ENCODE measurements at regions not wholly inside any gene's neighbourhood (a gene's known extent, or its start where the extent isn't known, plus 50 kb on each side); places are given as distances from the start of the nearest gene placed in this dataset.

DNA sequence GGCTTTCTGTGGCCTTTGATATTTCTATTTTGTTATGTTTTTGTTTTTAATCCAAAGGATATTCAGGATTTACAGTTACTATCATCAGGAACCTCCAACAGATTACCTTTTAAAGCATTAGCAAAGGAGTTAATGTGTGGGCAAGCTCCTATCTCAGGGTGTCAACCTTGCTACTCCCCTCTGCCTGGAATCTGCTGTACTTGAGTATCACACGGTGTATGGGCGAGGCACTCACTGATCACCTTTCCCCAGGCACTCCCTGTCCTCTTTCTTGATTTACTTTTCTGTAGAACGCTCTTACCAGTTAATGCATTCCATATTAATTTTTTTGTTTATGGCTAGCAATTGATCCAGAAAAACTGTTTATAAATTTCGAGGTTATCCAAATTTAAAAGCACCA lies 117.0 kb upstream of the GAS1 start:
- no peak overlapping the region for H3K4me3 Mint-ChIP-seq
- H3K36me3 Mint-ChIP-seq (ENCODE audit: low read depth), result no peaks in the 10 kb centered on the region
- H3K4me1 Mint-ChIP-seq (ENCODE audit: low read depth), result no peaks in the 10 kb centered on the region
- DNase-seq (ENCODE audit: low spot score), result no peak
- no peaks in the 10 kb centered on the region for H3K27me3 Mint-ChIP-seq (ENCODE audit: low read depth)
- H3K27ac Mint-ChIP-seq, result no peak overlapping the region
- H3K9me3 Mint-ChIP-seq, result no peaks in the 10 kb centered on the region

DNA sequence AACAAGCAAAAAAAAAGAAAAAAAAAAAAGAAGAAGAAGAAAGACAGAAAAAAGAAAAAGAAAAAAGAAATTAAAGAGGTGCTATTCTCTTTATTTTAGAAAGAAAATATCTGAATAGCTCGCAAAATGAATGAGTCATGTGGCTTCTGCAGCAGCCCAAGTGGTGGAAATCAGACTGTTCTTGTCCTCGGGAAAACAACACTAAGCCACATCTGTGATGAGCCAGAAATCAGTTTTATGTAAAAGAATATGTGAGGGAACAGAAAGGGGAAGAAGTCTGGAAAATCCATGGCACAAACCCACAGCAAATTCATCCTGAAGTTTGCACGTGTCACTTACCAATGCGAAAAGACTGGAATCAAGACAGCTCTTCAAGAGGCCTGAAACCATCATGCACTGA lies 118.7 kb upstream of the GAS1 start:
- no peaks in the 10 kb centered on the region for H3K9me3 Mint-ChIP-seq
- no peaks in the 10 kb centered on the region for H3K36me3 Mint-ChIP-seq (ENCODE audit: low read depth)
- no peaks in the 10 kb centered on the region for H3K4me1 Mint-ChIP-seq (ENCODE audit: low read depth)
- H3K27me3 Mint-ChIP-seq (ENCODE audit: low read depth), result no peaks in the 10 kb centered on the region
- no peak overlapping the region for H3K4me3 Mint-ChIP-seq
- DNase-seq (ENCODE audit: low spot score), result no peak
- no peak overlapping the region for H3K27ac Mint-ChIP-seq

DNA sequence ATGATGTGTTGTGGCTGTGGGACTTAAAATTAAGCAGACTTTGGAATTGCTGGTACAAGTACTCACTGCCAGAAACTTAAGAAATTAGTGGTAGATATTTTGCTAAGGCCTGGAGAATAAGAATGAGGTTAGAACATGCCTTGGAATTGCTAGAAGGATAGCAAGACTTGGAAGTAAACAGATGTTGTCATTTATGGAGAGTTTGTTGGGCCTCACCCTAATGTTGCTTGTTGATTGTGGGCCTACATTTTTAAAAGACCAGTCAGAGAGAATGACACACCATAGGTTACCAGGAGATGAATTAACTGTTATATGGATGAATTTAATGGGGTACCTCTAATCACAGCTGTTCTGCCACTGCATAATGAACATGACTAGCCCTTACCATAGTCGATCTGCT lies 120.1 kb upstream of the GAS1 start:
- no peak for DNase-seq (ENCODE audit: low spot score)
- H3K27me3 Mint-ChIP-seq (ENCODE audit: low read depth), result no peaks in the 10 kb centered on the region
- H3K4me3 Mint-ChIP-seq, result no peak overlapping the region
- H3K9me3 Mint-ChIP-seq, result no peaks in the 10 kb centered on the region
- H3K27ac Mint-ChIP-seq, result no peak overlapping the region
- H3K36me3 Mint-ChIP-seq (ENCODE audit: low read depth), result no peaks in the 10 kb centered on the region
- H3K4me1 Mint-ChIP-seq (ENCODE audit: low read depth), result no peaks in the 10 kb centered on the region

DNA sequence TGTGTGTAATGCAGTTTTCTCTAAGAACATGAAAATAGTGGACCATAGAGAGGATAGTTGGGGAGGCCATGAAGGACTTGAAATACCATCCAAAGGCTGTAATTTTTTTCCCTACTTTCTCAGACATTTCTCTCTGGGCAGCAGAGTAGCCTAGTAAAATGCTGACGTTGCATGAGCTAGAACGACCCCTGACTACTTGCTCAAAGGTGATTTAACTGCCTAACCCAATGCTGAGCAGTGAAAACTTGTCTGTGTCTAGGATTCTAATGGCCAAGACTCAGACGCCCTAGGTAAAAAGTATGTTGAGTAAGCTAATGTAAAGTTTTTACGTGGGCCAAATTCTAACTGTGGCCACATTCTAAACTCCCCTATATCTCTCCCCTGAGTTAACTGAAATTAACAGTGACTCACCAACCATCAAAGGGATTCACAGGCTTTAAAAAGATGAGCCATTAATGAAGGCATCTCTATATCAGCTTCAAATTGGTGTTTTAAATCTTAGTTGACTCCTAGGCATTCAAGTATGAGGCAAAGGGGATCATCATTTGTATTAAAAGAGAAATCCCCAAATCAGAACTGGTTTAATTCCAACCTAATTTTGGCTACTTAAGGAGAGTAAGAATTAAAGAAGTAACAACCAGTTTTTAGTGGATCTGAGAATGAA lies 121.0 kb upstream of the GAS1 start:
- Mint-ChIP-seq H3K4me1 (ENCODE audit: low read depth) (no peaks in the 10 kb centered on the region), H3K9me3 (no peaks in the 10 kb centered on the region), H3K27ac (no peak overlapping the region), H3K4me3 (no peak overlapping the region), H3K27me3 (ENCODE audit: low read depth) (no peaks in the 10 kb centered on the region), H3K36me3 (ENCODE audit: low read depth) (no peaks in the 10 kb centered on the region)
- no peak for DNase-seq (ENCODE audit: low spot score)

GRCh38 chr9:87069690-87070089 lies 122.4 kb upstream of the GAS1 start:
- H3K27ac Mint-ChIP-seq, result no peak overlapping the region
- H3K4me1 Mint-ChIP-seq (ENCODE audit: low read depth), result no peaks in the 10 kb centered on the region
- no peaks in the 10 kb centered on the region for H3K27me3 Mint-ChIP-seq (ENCODE audit: low read depth)
- DNase-seq (ENCODE audit: low spot score), result no peak
- H3K36me3 Mint-ChIP-seq (ENCODE audit: low read depth), result no peaks in the 10 kb centered on the region
- H3K4me3 Mint-ChIP-seq, result no peak overlapping the region
- H3K9me3 Mint-ChIP-seq, result no peaks in the 10 kb centered on the region

DNA sequence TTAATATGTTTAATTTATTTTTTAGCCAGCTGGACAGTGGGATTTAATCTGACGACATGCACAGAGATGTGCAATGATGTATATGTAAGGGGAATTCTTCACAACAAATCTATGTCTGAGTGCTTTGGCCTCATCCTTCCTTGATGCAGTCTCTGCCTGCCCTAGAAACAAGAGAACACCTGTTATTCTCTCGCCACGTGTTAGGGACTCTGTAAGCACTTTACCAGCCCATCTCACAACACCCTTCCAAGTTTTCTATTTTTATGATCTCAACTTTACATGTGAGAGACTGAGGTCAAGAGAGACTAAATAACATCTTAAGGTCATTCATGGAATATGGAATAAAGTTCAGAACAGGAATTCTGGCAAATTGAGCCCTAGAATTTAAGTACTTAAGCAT lies 123.0 kb upstream of the GAS1 start:
- Mint-ChIP-seq H3K36me3 (ENCODE audit: low read depth) (no peaks in the 10 kb centered on the region), H3K4me3 (no peak overlapping the region), H3K27me3 (ENCODE audit: low read depth) (no peaks in the 10 kb centered on the region), H3K27ac (no peak overlapping the region), H3K4me1 (ENCODE audit: low read depth) (no peaks in the 10 kb centered on the region), H3K9me3 (no peaks in the 10 kb centered on the region)
- DNase-seq (ENCODE audit: low spot score), result no peak

DNA sequence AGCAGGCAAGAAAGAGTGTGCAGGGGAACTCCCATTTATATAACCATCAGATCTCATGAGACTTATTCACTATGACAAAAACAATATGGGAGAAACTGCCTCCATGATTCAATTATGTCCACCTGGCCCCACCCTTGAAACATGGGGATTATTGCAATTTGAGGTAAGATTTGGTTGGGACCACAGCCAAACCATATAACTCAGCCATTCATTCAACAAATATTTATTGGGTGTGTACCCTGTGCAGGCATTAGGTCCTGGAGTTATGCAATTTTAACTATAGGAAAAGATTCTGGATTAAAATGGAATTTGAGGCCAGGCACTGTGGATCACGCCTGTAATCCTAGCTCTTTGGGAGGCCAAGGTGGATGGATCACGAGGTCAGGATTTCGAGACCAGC lies 124.2 kb upstream of the GAS1 start:
- Mint-ChIP-seq H3K4me3 (no peak overlapping the region), H3K36me3 (ENCODE audit: low read depth) (no peaks in the 10 kb centered on the region), H3K27me3 (ENCODE audit: low read depth) (no peaks in the 10 kb centered on the region), H3K4me1 (ENCODE audit: low read depth) (no peaks in the 10 kb centered on the region), H3K9me3 (no peaks in the 10 kb centered on the region), H3K27ac (no peak overlapping the region)
- DNase-seq (ENCODE audit: low spot score), result no peak

- DNase-seq (ENCODE audit: low spot score), result no peak
- peaks cover 4% of the 10 kb centered on the region for H3K9me3 Mint-ChIP-seq
- H3K27ac Mint-ChIP-seq, result no peak overlapping the region
- no peaks in the 10 kb centered on the region for H3K4me1 Mint-ChIP-seq (ENCODE audit: low read depth)
- no peak overlapping the region for H3K4me3 Mint-ChIP-seq
- no peaks in the 10 kb centered on the region for H3K27me3 Mint-ChIP-seq (ENCODE audit: low read depth)
- no peaks in the 10 kb centered on the region for H3K36me3 Mint-ChIP-seq (ENCODE audit: low read depth)
Measured at GRCh38 chr9:87073692-87074091, 126.4 kb upstream of the GAS1 start.

GRCh38 chr9:87075537-87075936 lies 128.2 kb upstream of the GAS1 start:
- H3K36me3 Mint-ChIP-seq (ENCODE audit: low read depth), result no peaks in the 10 kb centered on the region
- H3K4me3 Mint-ChIP-seq, result no peak overlapping the region
- no peaks in the 10 kb centered on the region for H3K4me1 Mint-ChIP-seq (ENCODE audit: low read depth)
- peaks cover 7% of the 10 kb centered on the region for H3K9me3 Mint-ChIP-seq
- no peak for DNase-seq (ENCODE audit: low spot score)
- H3K27ac Mint-ChIP-seq, result no peak overlapping the region
- H3K27me3 Mint-ChIP-seq (ENCODE audit: low read depth), result no peaks in the 10 kb centered on the region

- Mint-ChIP-seq H3K4me1 (ENCODE audit: low read depth) (no peaks in the 10 kb centered on the region), H3K27me3 (ENCODE audit: low read depth) (no peaks in the 10 kb centered on the region), H3K36me3 (ENCODE audit: low read depth) (no peaks in the 10 kb centered on the region), H3K9me3 (peaks cover 7% of the 10 kb centered on the region), H3K27ac (no peak overlapping the region), H3K4me3 (no peak overlapping the region)
- no peak for DNase-seq (ENCODE audit: low spot score)
Measured at GRCh38 chr9:87076825-87077224, 129.5 kb upstream of the GAS1 start.

- no peaks in the 10 kb centered on the region for H3K4me1 Mint-ChIP-seq (ENCODE audit: low read depth)
- no peaks in the 10 kb centered on the region for H3K36me3 Mint-ChIP-seq (ENCODE audit: low read depth)
- peaks cover 7% of the 10 kb centered on the region for H3K9me3 Mint-ChIP-seq
- H3K27me3 Mint-ChIP-seq (ENCODE audit: low read depth), result no peaks in the 10 kb centered on the region
- no peak for DNase-seq (ENCODE audit: low spot score)
- H3K27ac Mint-ChIP-seq, result no peak overlapping the region
- no peak overlapping the region for H3K4me3 Mint-ChIP-seq
Measured at GRCh38 chr9:87077986-87078385, 130.7 kb upstream of the GAS1 start.

DNA sequence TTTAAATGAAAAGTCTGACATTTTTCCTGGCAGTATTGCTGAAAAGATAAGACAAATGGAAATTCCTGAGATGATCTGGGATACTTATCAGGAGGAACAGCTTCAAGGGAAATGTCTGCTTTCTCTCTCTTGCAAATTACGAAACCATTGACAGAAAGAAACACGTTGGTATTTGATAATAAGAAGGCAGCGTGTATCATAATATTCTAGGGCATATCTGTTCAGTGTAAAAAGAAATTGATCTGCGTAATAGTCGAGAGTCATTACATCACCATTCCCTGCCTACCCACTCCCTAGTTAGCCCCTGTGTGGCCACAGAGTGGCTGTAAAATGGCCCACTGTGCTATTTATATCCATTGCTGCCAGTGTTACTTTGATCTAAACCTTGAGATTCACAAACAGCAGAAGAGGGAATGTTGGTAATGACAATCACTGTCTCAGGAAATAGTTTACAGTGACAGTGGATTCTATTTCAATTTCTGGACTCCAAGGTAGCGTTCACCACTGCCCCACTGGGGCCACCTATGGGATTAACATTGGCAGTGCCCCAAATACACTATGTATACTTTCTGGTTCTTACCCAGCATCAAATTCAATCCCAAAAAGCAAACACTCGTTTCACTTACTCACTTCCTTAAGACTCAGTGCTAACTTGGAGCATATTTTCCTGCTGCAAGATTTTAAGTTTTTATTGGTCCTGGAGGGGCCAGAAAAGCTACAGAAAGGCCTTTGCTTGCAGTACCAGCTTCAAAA lies 133.4 kb upstream of the GAS1 start:
- no peak for DNase-seq (ENCODE audit: low spot score)
- H3K9me3 Mint-ChIP-seq, result peaks cover 7% of the 10 kb centered on the region
- H3K4me1 Mint-ChIP-seq (ENCODE audit: low read depth), result no peaks in the 10 kb centered on the region
- no peak overlapping the region for H3K4me3 Mint-ChIP-seq
- no peak overlapping the region for H3K27ac Mint-ChIP-seq
- H3K36me3 Mint-ChIP-seq (ENCODE audit: low read depth), result no peaks in the 10 kb centered on the region
- no peaks in the 10 kb centered on the region for H3K27me3 Mint-ChIP-seq (ENCODE audit: low read depth)

- H3K4me1 Mint-ChIP-seq (ENCODE audit: low read depth), result no peaks in the 10 kb centered on the region
- no peak overlapping the region for H3K27ac Mint-ChIP-seq
- no peak for DNase-seq (ENCODE audit: low spot score)
- peaks cover 7% of the 10 kb centered on the region for H3K9me3 Mint-ChIP-seq
- H3K27me3 Mint-ChIP-seq (ENCODE audit: low read depth), result no peaks in the 10 kb centered on the region
- H3K4me3 Mint-ChIP-seq, result no peak overlapping the region
- no peaks in the 10 kb centered on the region for H3K36me3 Mint-ChIP-seq (ENCODE audit: low read depth)
Measured at GRCh38 chr9:87081503-87081902, 134.2 kb upstream of the GAS1 start.

GRCh38 chr9:87083986-87084385 lies 136.7 kb upstream of the GAS1 start:
- Mint-ChIP-seq H3K4me1 (ENCODE audit: low read depth) (no peaks in the 10 kb centered on the region), H3K36me3 (ENCODE audit: low read depth) (no peaks in the 10 kb centered on the region), H3K27ac (no peak overlapping the region), H3K9me3 (peaks cover 4% of the 10 kb centered on the region), H3K4me3 (no peak overlapping the region), H3K27me3 (ENCODE audit: low read depth) (no peaks in the 10 kb centered on the region)
- no peak for DNase-seq (ENCODE audit: low spot score)

DNA sequence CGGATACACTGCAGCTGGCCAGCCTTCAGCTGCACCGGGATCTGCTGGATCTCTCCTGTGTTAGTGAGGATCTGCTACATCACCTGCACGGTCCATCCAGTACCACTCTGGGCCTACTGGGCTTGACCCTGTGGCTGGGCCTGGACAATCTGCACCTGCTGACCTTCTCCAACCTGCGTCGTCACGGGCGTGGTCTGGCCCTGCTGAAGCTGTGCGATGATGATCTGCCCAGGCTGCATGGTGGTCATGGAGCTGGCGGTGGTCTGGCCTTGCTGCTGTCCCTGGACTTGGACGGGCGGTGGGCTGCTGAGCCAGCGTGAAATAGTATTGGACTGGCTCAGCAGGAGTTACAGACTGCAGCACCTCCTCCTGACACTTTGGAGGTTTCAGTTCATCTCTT lies 137.1 kb upstream of the GAS1 start:
- no peak for DNase-seq (ENCODE audit: low spot score)
- H3K4me3 Mint-ChIP-seq, result no peak overlapping the region
- no peaks in the 10 kb centered on the region for H3K27me3 Mint-ChIP-seq (ENCODE audit: low read depth)
- peaks cover 4% of the 10 kb centered on the region for H3K9me3 Mint-ChIP-seq
- H3K4me1 Mint-ChIP-seq (ENCODE audit: low read depth), result no peaks in the 10 kb centered on the region
- H3K36me3 Mint-ChIP-seq (ENCODE audit: low read depth), result no peaks in the 10 kb centered on the region
- H3K27ac Mint-ChIP-seq, result no peak overlapping the region

All from T-helper 2 cell treated with Interferon-gamma antibody and Interleukin-4, amounts not matched to agents 5 μg/mL and 100 μg/mL, for 36 hours (primary cell).